ENCODE measurements at regions not wholly inside any gene's neighbourhood (a gene's known extent, or its start where the extent isn't known, plus 50 kb on each side); places are given as distances from the start of the nearest gene placed in this dataset.

GRCh38 chr5:3031733-3032378 is 280.4 kb upstream of the IRX2 start:
- H3K27me3 ChIP-seq (ENCODE audit: control insufficient read depth in 2 of 2, insufficient read depth in 2 of 2, low read length in 2 of 2), result no peaks in the 10 kb centered on the region
- Mint-ChIP-seq H3K4me1 (no peaks in the 10 kb centered on the region), H3K27me3 (ENCODE audit: low read depth in 3 of 3) (peaks cover 0 to 2% (median 0%) of the 10 kb centered on the region in 3 donors), H3K36me3 (no peaks in the 10 kb centered on the region), H3K27ac (no peak overlapping the region), H3K9me3 (peaks cover 22 to 47% (median 29%) of the 10 kb centered on the region in 7 donors), H3K4me3 (no peak overlapping the region)
- TF ChIP-seq, protein P1, sequence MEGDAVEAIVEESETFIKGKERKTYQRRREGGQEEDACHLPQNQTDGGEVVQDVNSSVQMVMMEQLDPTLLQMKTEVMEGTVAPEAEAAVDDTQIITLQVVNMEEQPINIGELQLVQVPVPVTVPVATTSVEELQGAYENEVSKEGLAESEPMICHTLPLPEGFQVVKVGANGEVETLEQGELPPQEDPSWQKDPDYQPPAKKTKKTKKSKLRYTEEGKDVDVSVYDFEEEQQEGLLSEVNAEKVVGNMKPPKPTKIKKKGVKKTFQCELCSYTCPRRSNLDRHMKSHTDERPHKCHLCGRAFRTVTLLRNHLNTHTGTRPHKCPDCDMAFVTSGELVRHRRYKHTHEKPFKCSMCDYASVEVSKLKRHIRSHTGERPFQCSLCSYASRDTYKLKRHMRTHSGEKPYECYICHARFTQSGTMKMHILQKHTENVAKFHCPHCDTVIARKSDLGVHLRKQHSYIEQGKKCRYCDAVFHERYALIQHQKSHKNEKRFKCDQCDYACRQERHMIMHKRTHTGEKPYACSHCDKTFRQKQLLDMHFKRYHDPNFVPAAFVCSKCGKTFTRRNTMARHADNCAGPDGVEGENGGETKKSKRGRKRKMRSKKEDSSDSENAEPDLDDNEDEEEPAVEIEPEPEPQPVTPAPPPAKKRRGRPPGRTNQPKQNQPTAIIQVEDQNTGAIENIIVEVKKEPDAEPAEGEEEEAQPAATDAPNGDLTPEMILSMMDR (IDR thresholded peaks at IDR 0.05), result no peak
- no peaks in the 10 kb centered on the region for H3K36me3 ChIP-seq (replicated peaks in 1 of 2; ENCODE audit: control insufficient read depth in 1 of 2, insufficient read depth in 2 of 2, low read length in 2 of 2)
- H3K9me3 ChIP-seq (replicated peaks in 1 of 2; ENCODE audit: control insufficient read depth in 1 of 2, insufficient read depth in 1 of 2, low read length in 2 of 2), result peaks cover 28 to 73% of the 10 kb centered on the region in 2 donors
- H3K79me2 ChIP-seq (ENCODE audit: insufficient read depth, low read length), result no peaks in the 10 kb centered on the region
- no peaks in the 10 kb centered on the region for H4K20me1 ChIP-seq (ENCODE audit: insufficient read depth, low read length)
- H3K4me2 ChIP-seq (replicated peaks; ENCODE audit: extremely low read depth, low read length, poor library complexity, severe bottlenecking), result no peak overlapping the region
- H3K9ac ChIP-seq (ENCODE audit: insufficient read depth, low read length, poor library complexity, severe bottlenecking), result no peak overlapping the region
- no peak overlapping the region for H3K27ac ChIP-seq (ENCODE audit: low read depth in 1 of 2, low read length in 2 of 2)
- no peak for DNase-seq
- no peak overlapping the region for H3K4me3 ChIP-seq (replicated peaks in 1 of 3; ENCODE audit: low read depth in 2 of 3, low read length in 3 of 3)
- H3K4me1 ChIP-seq (ENCODE audit: control insufficient read depth in 1 of 2, insufficient read depth in 2 of 2, low read length in 2 of 2), result no peaks in the 10 kb centered on the region
- intact Hi-C loops (cut with micrococcal nuclease), result no loop called here
- WGBS (ENCODE audit: insufficient coverage), result 96% methylated on average over 8 of the region's 16 CpGs
- no peak overlapping the region for H2AFZ ChIP-seq (ENCODE audit: insufficient read depth, low read depth, low read length, poor library complexity, severe bottlenecking)

DNA sequence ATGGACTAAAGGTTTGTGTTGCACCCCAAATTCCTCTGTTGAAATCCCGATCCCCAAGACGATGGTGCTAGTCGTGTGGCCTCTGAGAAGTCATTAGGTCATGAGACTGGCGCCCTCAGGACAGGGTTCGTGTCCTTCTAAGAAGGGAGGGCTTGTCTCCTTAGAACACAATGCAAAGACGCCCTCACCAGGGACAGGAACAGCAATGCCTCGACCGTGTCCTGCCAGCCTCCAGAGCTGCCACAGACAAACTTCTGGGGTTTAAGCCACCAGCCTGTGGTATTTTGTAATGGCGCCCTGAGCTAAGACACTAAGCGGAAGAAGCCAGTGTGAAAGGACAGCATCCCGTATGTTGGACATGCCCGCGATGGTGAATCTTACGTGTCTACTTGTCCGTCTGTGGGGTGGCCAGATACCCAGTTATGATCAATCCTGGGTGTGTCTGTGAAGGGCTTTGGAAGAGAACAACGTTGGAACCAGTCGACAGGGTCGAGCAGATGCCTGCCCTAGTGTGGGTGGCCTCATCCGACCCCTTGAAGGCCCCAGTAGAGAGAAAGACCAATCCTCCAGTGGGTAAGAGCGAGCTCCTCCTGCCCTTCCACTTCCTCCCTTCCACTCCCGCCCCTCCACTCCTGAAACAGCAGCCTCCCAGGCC is 279.2 kb upstream of the IRX2 start:
- H3K9me3 ChIP-seq (replicated peaks in 1 of 2; ENCODE audit: control insufficient read depth in 1 of 2, insufficient read depth in 1 of 2, low read length in 2 of 2), result peaks cover 35 to 75% of the 10 kb centered on the region in 2 donors
- no peaks in the 10 kb centered on the region for H3K27me3 ChIP-seq (ENCODE audit: control insufficient read depth in 2 of 2, insufficient read depth in 2 of 2, low read length in 2 of 2)
- peaks cover 0 to 2% (median 0%) of the 10 kb centered on the region in 3 donors for H3K27me3 Mint-ChIP-seq (ENCODE audit: low read depth in 3 of 3)
- no peaks in the 10 kb centered on the region for H3K4me1 Mint-ChIP-seq
- H3K4me2 ChIP-seq (replicated peaks; ENCODE audit: extremely low read depth, low read length, poor library complexity, severe bottlenecking), result no peak overlapping the region
- intact Hi-C loops (cut with micrococcal nuclease), result no loop called here
- no peaks in the 10 kb centered on the region for H3K79me2 ChIP-seq (ENCODE audit: insufficient read depth, low read length)
- no peak overlapping the region for H3K4me3 Mint-ChIP-seq
- no peak overlapping the region for H2AFZ ChIP-seq (ENCODE audit: insufficient read depth, low read depth, low read length, poor library complexity, severe bottlenecking)
- H3K4me1 ChIP-seq (ENCODE audit: control insufficient read depth in 1 of 2, insufficient read depth in 2 of 2, low read length in 2 of 2), result no peaks in the 10 kb centered on the region
- no peak overlapping the region for H3K27ac Mint-ChIP-seq
- peaks cover 25 to 45% (median 29%) of the 10 kb centered on the region in 7 donors for H3K9me3 Mint-ChIP-seq
- TF ChIP-seq, protein P1 (IDR thresholded peaks at IDR 0.05), result no peak
- H3K36me3 Mint-ChIP-seq, result no peaks in the 10 kb centered on the region
- H4K20me1 ChIP-seq (ENCODE audit: insufficient read depth, low read length), result no peaks in the 10 kb centered on the region
- H3K27ac ChIP-seq (ENCODE audit: low read depth in 1 of 2, low read length in 2 of 2), result no peak overlapping the region
- no peaks in the 10 kb centered on the region for H3K36me3 ChIP-seq (replicated peaks in 1 of 2; ENCODE audit: control insufficient read depth in 1 of 2, insufficient read depth in 2 of 2, low read length in 2 of 2)
- no peak overlapping the region for H3K4me3 ChIP-seq (replicated peaks in 1 of 3; ENCODE audit: low read depth in 2 of 3, low read length in 3 of 3)
- no peak overlapping the region for H3K9ac ChIP-seq (ENCODE audit: insufficient read depth, low read length, poor library complexity, severe bottlenecking)
- DNase-seq, result no peak
- WGBS (ENCODE audit: insufficient coverage), result 94% methylated on average over 14 of the region's 21 CpGs
